Upper lobe of right lung (tissue), 1 donor: ENCODE measurements at regions not wholly inside any gene's neighbourhood (a gene's known extent, or its start where the extent isn't known, plus 50 kb on each side); places are given as distances from the start of the nearest gene placed in this dataset.

Experiments used
- ATAC-seq: fragments of 200-7000 bp; cut with Tn5 transposase; one replicate; pipeline ENCODE4 v1.9.1; 2020; ENCODE audit warnings: mild to moderate bottlenecking, moderate library complexity
- DNase-seq: peaks from one replicate; pipeline ENCODE4 v3.0.0-alpha.2; 2020
- H3K27ac ChIP-seq: fragments of 200-600 bp; one replicate; pipeline ENCODE4 v1.8.0; 2022
- H3K27me3 ChIP-seq: fragments of 200-600 bp; one replicate; pipeline ENCODE4 v1.8.0; 2022; ENCODE audit warnings: mild to moderate bottlenecking
- H3K36me3 ChIP-seq: fragments of 200-600 bp; one replicate; pipeline ENCODE4 v1.8.0; 2022
- H3K4me1 ChIP-seq: fragments of 200-600 bp; one replicate; pipeline ENCODE4 v1.8.0; 2022
- H3K4me3 ChIP-seq: fragments of 200-600 bp; one replicate; pipeline ENCODE4 v1.8.0; 2022; ENCODE audit warnings: mild to moderate bottlenecking
- H3K9me3 ChIP-seq: fragments of 200-600 bp; one replicate; pipeline ENCODE4 v1.8.0; 2022
- intact Hi-C: fragments of 100-400 bp; cut with DNase I; formaldehyde crosslinking; loops from one replicate; pipeline ENCODE4 v1.11.0; 2022
- TF ChIP-seq, protein P1 (sequence below): fragments of 200-600 bp; IDR thresholded peaks from one replicate; pipeline ENCODE4 v1.8.0; 2022; ENCODE audit warnings: antibody characterized with exemption
- donor health status: DM: no; HTN: yes; CAD: no; lungs with severe emphysema.

DNA sequence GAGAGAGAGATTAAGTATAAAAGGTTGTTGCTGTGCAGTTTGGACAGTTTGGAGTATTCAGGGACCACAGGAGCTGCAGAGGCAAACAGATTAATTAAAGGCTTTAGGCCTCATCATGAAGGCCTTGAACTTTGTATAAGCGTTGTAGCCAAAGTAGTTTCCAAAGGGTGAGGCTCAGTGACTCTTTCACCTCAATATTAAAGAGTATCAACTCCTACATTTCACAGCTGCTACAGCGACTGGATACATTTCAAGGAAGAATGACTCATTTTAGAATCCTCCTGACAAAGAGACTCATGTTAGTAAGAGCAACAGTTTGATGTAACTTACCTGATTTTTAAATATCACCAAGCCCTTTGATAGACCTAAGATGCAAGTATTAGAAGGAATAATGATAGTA, 355.5 kb downstream of the HLX start:
- H3K27me3 ChIP-seq = no peaks in the 10 kb centered on the region
- H3K27ac ChIP-seq = no peak overlapping the region
- no peaks in the 10 kb centered on the region for H3K9me3 ChIP-seq
- no peak overlapping the region for H3K4me3 ChIP-seq
- intact Hi-C loops = no loop called here
- H3K4me1 ChIP-seq = no peaks in the 10 kb centered on the region
- TF ChIP-seq, protein P1, sequence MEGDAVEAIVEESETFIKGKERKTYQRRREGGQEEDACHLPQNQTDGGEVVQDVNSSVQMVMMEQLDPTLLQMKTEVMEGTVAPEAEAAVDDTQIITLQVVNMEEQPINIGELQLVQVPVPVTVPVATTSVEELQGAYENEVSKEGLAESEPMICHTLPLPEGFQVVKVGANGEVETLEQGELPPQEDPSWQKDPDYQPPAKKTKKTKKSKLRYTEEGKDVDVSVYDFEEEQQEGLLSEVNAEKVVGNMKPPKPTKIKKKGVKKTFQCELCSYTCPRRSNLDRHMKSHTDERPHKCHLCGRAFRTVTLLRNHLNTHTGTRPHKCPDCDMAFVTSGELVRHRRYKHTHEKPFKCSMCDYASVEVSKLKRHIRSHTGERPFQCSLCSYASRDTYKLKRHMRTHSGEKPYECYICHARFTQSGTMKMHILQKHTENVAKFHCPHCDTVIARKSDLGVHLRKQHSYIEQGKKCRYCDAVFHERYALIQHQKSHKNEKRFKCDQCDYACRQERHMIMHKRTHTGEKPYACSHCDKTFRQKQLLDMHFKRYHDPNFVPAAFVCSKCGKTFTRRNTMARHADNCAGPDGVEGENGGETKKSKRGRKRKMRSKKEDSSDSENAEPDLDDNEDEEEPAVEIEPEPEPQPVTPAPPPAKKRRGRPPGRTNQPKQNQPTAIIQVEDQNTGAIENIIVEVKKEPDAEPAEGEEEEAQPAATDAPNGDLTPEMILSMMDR = no peak
- DNase-seq = no peak
- H3K36me3 ChIP-seq = no peaks in the 10 kb centered on the region
- no peak for ATAC-seq

DNA sequence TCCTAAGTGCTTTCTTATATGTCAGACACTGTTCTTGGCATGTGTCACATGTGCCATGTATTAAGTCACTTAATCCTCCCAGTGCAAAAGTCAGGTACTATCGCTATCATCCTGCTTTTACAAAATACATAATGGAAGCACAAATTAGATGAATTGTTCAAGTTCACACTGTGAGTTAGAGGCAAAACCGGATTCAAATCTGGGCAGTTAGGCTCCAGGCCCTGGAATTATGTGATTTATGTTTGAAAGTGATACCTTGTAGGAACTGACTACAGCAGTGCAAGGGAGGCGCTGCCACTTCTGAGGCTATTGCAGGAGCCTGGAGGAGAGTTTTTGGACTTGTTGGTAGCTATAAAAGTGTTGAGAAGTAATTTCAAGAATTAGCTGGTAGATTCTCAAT, 358.3 kb downstream of the HLX start:
- Histone ChIP-seq H3K27me3 (no peaks in the 10 kb centered on the region), H3K36me3 (no peaks in the 10 kb centered on the region), H3K9me3 (no peaks in the 10 kb centered on the region), H3K4me1 (no peaks in the 10 kb centered on the region), H3K27ac (no peak overlapping the region), H3K4me3 (no peak overlapping the region)
- ATAC-seq = no peak
- DNase-seq = no peak
- TF ChIP-seq, protein P1 = no peak
- intact Hi-C loops = no loop called here

DNA sequence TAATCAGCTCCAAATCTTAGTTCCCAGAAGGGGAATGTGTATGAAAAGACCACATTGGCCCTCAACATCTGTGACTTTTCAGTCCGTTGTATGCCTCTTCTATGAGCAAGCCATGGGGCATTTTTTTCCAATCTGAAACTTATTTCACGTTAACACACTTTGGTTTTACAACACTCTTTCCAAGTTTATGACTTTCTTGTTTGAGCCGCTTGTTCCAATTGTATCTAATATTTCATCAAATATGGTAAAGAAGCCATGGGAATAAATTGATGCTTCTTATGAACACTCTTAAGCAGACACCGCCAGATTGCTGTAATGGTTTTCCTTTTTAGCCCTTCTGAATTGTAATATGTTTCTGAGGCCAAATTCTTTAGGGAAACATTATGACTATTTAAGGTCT, 359.9 kb downstream of the HLX start:
- intact Hi-C loops = no loop called here
- Histone ChIP-seq H3K36me3 (no peaks in the 10 kb centered on the region), H3K9me3 (no peaks in the 10 kb centered on the region), H3K4me3 (no peak overlapping the region), H3K27me3 (no peaks in the 10 kb centered on the region), H3K4me1 (no peaks in the 10 kb centered on the region), H3K27ac (no peak overlapping the region)
- TF ChIP-seq, protein P1 = no peak
- DNase-seq (no peak), ATAC-seq (no peak)

DNA sequence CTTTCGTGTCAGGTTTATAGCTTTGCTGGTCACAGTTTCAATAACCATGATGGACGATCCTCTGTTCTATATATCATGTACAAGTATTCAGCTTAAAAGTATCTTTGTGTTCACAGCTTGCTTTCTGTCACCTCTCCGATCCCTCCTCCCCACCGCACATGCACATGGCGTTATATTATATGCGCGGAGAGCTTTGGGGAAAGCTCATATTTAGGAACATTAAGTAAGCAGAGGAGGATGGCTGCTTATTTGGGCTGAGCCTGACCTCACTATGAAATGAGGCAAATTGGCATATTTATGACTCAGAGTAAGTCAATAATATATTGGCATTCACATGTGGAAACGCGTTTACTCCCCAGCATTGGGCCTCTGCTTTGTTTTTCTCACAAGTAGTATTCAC, 360.5 kb downstream of the HLX start:
- no peak for ATAC-seq
- intact Hi-C loops = no loop called here
- Histone ChIP-seq H3K36me3 (no peaks in the 10 kb centered on the region), H3K9me3 (no peaks in the 10 kb centered on the region), H3K4me3 (no peak overlapping the region), H3K27ac (no peak overlapping the region), H3K27me3 (no peaks in the 10 kb centered on the region), H3K4me1 (no peaks in the 10 kb centered on the region)
- no peak for DNase-seq
- TF ChIP-seq, protein P1 = no peak

DNA sequence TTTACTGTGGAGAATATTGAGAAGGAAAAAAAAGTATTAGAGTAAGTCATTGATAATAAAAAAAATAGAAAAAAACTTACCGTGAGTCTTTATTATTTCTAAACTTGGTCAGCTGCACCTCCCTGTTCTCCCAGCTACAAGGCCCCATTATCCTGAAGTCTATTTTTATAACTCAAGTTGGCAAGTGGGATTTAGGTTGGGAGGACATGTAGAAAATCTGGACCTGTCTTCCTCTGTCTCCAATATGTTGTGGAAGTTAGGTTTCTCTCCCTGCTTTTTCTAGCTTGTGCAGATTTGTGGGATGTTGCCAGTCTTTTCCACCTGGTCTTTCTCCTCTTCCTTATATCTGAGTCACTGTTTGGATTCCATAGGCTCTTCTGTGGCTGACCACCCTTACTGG, 361.4 kb downstream of the HLX start:
- DNase-seq (no peak), ATAC-seq (no peak)
- intact Hi-C loops = no loop called here
- H3K36me3 ChIP-seq = no peaks in the 10 kb centered on the region
- H3K4me3 ChIP-seq = no peak overlapping the region
- TF ChIP-seq, protein P1 = no peak
- H3K4me1 ChIP-seq = no peaks in the 10 kb centered on the region
- H3K9me3 ChIP-seq = no peaks in the 10 kb centered on the region
- no peak overlapping the region for H3K27ac ChIP-seq
- H3K27me3 ChIP-seq = no peaks in the 10 kb centered on the region

DNA sequence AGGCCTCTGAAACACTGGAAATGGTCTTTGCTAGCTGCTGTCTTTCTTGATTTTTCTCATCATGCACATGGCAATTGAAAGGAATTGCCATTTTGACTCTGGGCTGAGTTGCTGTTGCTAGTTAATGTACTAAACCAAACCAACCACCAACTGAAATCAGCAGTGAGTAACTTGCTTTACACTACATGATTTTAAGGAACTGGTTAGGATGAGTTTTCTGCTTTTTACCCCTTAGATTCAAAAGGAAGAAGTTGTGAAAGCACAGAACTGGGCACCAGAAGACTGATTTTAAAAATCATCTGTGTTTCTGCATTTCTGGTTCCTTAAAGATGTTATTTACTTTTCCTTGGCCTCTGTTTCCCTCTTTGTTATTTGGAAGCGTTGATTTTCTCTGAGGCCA, 361.9 kb downstream of the HLX start:
- no peaks in the 10 kb centered on the region for H3K36me3 ChIP-seq
- no peak overlapping the region for H3K27ac ChIP-seq
- no peaks in the 10 kb centered on the region for H3K27me3 ChIP-seq
- H3K4me3 ChIP-seq = no peak overlapping the region
- intact Hi-C loops = no loop called here
- TF ChIP-seq, protein P1 = no peak
- DNase-seq = no peak
- no peak for ATAC-seq
- no peaks in the 10 kb centered on the region for H3K9me3 ChIP-seq
- H3K4me1 ChIP-seq = no peaks in the 10 kb centered on the region
